ENCODE measurements at regions not wholly inside any gene's neighbourhood (a gene's known extent, or its start where the extent isn't known, plus 50 kb on each side); places are given as distances from the start of the nearest gene placed in this dataset.
"Not testable (repeated sequence)": the region's sequence is repeated elsewhere in the genome, so short reads cannot be mapped to it uniquely, and the experiment has no call there.

DNA sequence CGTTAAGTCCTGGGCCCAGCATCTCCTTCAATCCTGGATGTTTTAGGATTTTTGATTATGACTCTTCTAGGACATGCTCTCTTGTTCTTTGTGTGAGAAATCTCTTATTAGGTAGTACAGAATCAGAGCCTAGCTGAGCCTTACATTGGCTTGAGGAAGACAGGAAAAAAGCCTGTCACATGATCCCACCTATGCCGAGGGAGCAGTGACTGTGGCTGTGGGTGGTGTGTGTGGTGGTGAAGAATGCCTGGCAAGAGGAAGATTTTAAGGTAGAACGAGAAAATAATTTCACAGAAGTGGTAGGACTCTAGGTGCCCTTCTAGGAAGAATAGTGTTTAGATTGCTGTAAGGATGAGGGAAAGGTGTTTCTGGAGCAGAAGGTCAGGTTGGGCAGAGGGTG lies 449.5 kb upstream of the PROX1 start:
- DNase-seq = no peak

DNA sequence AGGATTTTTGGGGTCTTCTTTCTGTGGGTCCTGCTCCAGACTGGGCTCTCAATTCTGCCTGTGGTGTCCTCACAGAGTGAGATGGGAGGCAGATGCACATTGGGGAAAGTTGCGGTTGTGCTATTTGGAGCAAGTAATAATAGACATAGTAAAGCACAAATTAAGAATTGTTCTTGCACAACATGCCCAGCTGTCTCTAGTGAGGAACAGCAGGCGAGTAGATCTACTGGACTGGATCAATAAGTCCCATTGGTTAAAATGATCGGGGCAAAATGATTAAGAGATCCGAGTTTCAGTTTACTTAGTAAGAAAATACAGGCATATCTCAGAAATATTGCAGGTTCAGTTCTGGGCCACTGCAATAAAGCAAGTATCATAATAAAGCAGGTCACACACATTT lies 448.3 kb upstream of the PROX1 start:
- DNase-seq = no peak

DNA sequence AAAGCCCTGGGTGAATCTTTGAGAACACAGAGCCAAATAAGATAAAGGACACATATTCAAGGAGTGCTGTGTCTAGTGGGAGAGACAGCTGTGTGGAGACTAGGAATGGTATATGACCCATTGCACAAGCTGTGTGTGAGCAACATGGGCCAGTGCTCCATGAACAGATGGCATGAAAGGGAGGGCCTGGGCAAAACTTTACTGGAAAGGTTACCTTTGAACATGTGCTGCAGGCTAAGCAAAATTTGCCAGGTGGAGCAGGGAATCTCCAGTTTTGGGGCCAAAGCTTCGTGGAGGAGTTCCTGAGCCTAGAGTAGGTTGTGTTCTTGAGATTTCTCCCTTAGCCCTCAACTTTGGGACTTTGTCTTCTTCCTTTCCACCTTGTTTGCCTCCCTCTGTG lies 446.1 kb upstream of the PROX1 start:
- DNase-seq = no peak

DNA sequence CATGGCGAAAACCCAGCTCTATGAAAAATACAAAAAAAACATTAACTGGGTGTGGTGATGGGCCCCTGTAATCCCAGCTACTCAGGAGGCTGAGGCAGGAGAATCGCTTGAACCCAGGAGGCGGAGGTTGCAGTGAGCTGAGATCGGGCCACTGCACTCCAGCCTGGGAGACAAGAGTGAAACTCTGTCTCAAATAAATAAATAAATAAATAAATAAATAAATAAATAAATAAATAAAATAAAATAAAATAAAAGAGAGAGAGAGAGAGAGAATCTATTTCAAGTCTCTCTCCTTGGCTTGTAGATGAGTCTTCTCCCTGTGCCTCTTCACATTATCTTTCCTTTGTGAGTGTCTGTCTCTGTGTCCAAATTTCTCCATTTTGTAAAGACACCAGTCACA lies 442.6 kb upstream of the PROX1 start:
- not testable (repeated sequence) for DNase-seq

DNA sequence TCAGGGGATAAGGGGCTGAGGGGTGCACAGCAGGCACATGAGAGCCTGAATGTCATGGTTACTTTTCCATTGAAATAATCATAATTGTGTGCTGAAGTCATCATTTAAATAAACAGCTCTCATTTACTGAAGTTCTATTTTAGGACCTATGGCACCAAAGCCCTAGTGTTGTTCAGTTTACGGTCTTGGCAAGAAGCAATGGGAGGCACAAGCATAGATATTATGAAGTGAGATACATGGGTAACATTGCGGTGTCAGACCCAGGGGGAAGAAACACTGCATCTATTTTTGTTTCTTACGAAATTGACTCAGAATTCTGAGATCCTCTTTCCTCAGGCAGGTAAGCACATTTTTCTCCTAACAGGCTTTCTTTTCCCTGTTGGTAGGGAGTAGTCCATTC lies 437.8 kb upstream of the PROX1 start:
- DNase-seq = no peak

DNA sequence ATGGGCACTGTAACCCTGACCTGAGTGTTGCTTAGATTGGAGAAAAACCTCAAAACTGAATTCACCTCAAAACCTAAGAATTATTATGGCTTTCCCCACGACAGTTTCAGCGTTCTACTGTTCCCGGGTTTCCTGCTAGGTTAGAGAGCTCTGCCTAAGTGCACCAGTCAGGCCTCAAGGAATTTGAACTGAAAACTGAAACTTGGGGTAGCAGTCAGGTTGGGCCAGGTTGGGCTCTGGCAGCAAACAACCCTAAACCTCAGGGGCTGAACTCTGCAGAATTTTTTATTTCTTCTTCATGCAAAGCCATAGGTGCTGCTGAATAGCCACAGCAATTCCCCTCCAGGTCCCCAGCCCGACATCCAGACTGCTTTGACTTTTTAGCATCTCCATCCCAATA lies 437.0 kb upstream of the PROX1 start:
- DNase-seq = no peak

DNA sequence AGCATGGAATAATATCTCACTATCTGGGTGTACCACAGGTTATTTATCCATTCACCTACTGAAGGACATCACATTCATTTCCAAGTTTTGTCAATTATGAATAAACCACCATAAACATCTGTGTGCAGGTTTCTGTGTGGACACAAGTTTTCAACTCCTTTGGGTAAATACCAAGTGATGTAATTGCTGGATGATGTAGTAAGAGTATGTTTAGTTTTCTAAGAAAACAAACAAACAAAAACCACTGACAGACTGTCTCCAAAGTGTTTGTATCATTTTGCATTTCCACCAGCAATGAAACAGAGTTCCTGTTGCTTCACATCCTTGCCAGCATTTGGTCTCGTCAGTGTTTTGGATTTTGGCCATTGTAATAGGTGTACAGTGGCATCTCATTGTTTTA lies 435.7 kb upstream of the PROX1 start:
- DNase-seq = no peak

DNA sequence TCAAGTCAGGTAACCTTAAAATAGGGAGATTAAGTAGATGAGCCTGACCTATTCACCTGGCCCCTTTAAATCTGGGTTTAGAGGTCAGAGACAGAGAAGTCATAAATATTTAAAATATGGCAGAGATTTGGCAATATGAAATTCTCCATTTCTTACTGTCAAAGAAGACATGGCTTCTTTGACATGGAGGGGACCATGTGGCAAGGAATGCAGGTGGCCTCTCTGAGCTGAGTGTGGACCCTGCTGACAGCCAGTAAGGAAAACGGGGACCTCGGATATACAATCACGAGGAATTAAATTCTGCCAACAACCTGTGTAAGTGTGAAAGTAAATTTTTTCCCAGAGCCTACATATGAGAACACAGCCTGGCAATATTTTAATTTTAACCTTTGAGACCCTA lies 427.5 kb upstream of the PROX1 start:
- DNase-seq = no peak

DNA sequence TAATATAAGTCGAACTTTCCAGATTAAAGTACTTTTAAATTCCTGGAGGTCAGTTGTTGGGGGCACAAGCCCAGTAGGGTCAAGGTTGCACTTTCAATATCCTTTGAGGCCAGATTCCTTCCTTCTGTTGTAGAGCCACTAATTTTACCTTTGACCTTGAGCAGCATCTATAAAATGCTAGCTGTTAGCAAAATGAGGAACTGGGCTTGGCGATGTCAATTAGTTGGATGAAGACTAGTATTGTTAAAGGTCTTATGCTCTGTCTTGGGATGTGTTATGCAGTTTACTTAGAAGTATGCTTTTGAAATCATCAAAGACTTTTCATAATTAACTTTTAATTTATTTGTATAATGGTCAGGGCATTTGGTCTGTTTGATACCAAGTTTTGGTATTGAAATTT lies 425.9 kb upstream of the PROX1 start:
- DNase-seq = no peak

DNA sequence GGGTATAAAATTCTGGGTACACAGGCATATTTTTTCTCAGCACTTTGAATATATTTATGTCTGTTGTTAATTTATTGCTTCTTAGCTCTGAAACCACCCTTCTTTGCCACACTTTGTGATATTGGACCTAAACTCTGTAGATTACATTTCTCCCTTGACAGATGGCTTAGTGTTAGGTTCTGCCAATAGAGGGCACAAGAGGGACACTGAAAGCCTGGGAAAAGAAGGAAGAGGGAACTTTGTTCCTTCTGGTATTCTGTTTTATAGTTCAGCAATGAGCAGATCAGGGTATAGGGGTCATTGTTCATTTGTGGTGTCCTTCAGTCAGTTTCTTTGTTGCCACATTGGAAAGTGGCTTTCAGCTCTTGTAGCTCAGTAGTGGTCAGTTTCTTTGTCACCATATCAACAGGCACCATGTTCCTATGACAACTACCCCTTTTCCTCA lies 423.5 kb upstream of the PROX1 start:
- no peak for DNase-seq

DNA sequence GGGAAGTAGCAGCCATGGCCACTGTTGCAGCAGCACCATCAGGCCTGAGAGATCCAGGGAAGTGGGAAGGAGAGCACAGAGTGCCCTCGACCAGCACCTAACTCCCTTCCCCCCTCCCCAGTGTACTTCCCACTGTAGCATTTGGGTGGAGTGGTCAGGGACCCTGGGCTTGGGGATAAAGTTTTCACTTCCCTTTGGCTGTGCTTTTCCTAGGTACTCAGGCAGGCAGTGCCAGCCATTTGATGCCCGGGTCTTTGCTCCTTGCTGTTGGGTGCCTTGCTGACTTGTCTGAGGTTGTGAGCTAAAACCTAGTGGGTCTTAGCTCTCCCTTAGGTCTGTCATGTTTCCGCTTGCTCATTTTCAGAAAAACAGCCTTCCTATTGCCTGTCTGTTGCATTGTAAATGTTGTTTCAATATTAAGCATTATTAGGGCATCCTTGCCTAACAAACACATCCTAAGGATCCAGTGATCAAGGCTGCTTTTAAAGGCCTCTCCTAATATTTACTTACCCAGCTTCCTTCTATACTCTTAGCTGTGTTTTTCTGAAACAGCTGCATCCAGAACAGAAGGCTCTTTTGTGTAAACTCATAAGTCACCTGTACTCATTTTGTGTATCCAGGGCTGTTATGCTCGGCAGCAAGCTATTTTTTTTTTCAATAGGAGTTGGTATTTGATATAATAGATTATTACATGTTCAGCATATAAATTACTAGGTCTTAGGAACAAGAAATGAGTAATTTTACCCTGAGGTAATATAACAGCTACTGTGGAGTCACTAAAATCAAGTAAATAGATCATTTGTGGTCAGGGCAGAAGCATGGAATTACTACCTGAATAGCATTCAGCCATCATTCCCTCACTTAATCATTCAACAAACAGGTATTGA lies 418.6 kb upstream of the PROX1 start:
- no peak for DNase-seq

DNA sequence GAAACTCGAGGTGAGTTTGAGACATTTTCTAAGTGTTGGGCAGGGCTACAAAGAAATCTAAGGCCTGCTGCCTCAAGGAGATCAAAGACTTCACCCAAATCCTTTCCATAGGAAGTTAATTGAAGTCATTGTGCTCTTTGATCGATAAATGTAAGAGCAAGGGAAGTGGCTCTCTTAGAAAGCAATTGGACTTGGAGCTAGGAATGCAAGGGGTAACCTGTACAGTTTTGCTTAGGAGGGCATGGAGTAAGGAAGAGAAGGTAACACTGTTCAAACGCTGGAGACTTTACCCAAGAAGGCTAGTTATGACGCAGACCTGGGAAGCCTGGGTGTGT lies 418.0 kb upstream of the PROX1 start:
- DNase-seq = no peak

DNA sequence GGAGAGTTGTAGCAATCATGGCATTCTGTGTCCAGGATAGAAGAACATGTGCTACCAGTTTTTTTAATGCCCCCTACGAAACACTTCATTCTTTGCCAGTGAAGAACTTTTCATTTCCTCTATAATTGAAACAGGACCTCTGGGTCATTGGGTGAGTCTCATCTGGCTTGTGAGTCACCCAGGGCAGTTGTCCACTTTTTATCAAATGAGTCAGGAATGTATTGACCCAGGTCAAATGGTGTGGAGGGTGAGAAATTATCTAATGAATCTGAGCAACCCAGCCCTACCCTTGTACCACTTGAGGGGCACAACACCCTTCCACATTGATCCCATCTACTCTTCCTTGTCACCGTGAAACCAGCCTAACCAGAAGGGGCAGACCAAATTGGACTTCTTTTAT lies 417.3 kb upstream of the PROX1 start:
- DNase-seq = no peak

DNA sequence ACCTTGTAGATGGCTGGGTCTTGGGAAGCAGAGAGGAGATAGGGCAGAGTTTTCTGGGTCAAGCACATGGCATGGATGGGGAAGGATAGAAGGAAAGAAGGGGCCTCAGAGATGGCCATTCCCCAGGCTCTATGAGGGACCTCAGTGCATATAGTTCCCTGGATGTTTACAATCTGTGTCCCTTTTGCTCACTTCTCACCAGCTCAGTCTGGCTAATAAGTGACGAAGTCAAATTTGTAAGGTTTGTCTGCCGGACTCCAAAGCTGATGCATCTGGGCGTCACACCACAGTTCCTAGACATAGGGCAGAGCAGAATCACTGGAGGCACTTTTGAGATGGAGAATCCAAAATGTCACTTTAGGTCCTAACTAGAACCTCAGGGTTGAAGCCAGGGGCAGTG lies 416.4 kb upstream of the PROX1 start:
- no peak for DNase-seq

DNA sequence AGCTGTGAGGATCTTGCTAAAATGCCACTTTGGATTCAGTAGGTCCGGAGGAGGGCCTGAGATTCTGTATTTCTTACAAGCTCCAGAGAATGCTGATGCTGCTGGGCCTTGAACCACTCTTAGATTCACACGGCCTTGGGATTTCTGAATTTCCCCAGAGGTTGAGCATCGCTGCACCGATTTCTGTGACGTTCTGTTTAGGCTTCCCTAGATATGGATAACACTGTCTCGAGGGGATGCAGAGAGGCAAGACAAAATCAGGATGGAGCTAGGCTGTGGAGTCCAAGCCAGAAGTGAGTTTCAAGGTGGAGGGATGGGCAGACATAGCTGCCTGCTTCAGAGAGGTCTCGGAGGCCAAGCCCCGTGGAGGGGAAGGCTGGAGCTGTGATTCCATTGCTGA lies 415.9 kb upstream of the PROX1 start:
- no peak for DNase-seq

DNA sequence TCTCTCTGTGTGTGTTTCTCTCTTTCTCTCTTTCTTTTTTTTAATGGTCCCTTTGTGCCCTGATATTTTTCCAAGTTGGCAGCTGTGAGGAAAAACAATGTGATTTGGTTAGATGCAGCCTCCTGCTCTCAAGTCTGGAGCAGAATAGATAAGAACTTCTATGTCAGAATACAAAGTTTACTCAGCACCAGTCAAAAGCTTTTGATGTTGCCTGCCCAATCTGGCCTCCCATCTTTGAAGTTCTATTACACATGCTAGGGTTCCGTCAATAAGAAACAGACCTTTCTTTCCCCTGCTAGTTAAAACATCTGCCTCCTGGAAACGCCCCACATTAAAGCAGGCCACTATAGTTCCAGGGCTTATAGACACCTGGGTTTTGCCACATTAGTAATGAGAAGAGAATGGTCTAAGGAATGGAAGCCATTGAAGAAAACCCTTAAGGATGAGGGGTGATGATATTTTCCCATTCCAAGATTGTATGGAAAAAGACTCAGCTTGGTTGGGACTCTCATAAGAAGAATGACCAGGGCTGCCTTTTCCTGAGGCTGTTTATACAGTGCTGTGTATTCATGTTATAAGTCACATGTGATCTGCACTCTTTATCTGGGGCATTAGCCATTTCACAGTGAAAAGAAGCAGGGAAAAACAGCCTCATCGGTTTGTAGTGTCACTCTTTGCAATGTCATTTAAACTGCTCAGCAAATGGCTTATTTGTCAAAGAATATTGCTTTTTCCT lies 414.7 kb upstream of the PROX1 start:
- DNase-seq = no peak

DNA sequence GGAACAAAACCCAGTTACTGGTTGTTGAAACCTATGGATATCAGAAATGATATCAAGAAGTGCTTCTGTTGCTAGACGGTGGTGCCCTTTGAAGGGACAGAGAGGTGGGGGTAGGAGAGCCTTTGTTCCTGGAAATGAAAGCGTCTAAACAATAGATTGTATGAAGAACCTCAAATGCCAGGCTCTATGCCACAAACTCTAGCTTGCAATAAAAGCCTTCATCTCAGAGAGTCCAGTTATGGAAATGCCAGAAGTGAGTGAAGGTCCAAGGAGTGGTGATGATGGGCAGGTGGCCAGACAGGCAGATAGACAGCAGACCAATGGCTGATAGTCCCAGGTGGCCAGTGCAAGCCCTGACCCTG lies 414.1 kb upstream of the PROX1 start:
- DNase-seq = no peak

DNA sequence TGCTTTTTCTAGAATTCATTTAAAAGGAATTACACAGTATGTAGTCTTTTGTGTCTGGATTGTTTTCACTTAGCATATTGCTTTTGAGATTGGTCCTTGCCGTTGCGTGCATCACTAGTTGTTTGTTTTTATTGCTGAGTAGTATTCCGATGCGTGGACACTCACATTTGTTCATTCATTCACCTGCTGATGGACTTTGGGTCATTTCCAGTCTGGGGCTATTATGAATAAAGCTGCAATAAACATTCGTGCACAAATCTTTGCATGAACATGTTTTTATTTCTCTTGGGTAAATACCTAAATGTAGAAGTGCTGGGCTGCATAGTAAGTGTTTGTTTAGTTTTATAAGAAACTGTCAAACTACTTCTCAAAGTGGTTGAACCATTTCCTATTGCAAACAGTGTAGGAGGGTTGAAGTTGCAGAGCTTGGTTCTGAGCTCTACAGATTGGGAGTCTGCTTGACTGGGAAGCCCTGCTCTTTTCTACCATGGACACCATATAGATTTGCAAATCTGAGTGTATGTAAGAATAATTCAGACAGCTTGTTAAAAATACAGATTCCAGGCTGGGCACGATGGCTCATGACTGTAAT lies 404.7 kb upstream of the PROX1 start:
- no peak for DNase-seq

DNA sequence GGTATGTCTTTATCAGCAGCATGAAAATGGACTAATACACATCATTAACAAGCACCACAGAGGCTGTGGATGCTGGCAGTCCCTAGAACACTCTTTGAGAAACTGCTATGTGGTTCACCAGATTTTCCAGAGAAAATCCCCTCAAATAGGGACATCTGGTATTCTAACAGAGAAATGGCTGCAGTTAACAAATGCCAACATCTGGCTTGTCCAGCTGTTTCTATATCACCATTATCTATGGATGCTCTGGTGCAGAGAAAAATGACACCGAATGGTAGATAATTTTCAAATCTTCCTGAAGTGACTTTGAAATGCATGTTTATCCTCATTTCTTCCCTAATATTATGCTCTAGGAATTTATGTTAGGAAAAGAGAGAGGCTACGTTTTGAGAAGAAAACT lies 403.5 kb upstream of the PROX1 start:
- DNase-seq = no peak

DNA sequence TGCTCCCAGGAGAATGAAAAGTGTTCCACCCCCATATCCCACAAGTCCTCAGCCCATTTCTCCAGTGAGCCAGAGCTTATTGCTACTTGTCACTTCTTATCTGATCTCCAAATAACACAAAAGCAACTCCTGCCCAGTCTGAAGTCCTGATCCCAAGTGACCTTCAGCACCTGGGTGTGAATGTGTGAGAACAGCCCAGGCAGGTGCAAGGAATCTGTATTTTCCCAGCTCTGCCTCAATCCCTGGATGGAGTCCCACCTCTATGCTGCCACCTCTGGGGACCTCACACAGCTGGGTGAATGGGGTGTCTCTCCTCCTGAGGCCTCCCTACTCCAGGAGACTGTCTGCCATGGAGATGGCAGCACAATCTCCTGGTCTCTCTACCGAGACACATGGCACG lies 402.4 kb upstream of the PROX1 start:
- DNase-seq = no peak

DNA sequence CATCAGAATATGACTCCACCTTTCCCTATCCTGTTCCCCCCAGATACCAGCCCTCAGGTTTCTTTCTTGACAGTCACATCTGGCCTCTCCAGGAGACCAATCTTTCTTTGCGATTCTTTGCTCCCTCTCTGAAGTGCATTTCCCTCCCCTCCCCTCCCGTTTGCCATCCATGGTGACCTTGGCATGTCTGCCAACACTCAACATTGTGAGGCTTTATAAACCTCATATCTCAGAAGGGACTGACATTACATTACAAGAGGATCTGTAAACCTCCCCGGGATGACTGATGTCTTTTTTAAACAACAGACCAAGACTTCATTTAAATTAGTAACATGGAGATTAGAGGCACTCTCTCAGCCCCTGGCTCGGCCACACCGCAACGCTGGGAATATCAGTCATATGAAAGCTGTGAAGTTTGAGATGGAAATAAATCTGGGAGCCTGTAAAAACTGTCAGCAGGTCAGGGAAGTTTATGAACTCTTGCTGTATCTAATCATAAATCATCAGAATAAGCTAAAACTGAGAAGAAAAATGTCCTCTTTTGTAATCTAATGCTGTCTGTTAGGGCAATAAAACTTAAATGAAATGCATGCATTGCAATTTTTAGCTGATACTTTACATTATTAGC lies 401.7 kb upstream of the PROX1 start:
- no peak for DNase-seq

DNA sequence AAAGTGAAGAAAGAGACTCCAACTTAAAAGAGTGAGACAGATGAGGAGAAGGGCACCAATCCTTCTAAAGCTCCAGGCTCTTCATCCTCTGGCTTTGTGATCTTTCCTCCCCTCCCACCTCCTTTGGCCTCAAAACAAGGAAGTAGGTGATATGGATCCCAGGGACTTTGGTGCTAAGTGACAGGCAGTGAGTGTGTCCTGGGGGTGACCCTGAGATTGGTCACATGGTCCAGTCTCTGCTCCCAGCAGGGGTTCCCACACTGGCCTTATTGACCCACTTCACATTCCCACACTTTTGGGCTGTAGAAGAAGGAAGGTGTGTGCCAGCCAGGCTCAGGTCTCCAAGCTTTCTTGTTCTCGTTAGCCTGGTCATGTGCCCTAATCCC lies 401.2 kb upstream of the PROX1 start:
- DNase-seq = no peak

DNA sequence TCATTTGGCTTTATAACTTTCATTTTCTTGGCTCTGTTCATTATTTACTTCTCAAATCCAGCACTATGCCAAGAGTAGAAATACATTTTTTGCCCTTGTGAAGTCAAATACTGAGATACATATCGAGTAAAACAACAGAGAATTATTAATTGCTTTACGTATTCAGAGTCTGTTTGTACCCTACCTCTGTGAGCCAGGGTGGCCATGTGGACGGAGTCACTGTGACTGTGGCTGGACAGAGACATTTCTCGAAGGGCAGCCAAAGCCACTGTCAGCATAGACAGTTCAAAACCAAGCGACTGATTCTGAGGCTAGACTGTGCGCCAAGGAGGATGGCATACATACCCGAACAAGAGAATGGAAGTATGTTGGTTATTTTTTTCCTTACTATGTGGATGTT lies 391.0 kb upstream of the PROX1 start:
- no peak for DNase-seq

DNA sequence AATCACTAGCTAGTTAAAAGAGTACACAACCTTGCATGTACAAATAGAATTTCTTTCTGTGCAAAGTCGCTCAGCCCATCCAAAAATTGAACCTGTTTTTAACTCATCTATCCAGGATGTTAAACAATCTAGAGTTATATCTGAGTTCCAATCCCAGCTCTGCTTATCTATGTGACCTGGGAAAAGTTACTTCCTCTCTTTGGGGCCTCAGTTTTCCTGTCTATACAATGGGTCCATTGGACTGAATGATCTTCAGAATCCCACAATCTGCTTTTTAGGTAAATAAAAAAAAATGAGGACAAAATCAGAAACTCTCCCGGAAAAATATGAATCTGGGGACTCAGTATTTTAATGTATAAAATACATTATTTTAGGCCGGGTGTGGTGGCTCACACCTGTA lies 389.5 kb upstream of the PROX1 start:
- no peak for DNase-seq
